ENCODE measurements at regions not wholly inside any gene's neighbourhood (a gene's known extent, or its start where the extent isn't known, plus 50 kb on each side); places are given as distances from the start of the nearest gene placed in this dataset.

DNA sequence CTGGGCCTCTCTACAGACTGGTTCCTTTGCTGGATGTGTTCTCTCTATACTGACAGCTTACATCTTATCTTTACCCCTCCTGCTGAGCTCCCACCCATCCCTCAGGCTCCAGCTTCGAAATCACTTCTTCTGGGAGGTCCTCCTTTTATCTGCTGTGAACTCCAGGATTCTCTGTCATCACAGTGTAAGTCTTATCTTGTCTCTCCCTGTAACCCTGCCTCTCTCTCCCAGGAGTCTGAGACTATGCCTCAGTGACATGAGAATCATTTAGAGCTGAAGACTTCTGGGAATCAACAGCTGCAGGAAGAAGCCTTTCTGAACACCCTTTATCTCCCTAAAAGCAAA, 148.1 kb upstream of the HS3ST3A1 start:
- Histone ChIP-seq H3K4me3 (ENCODE audit: extremely low read depth in 1 of 4, insufficient read depth in 2 of 4, low read depth in 3 of 4, low read length in 4 of 4) (no peak overlapping the region), H3K23ac (ENCODE audit: insufficient read length) (no peak overlapping the region), H3K56ac (replicated peaks; ENCODE audit: insufficient read length, low read depth, low read length) (no peak overlapping the region), H2BK5ac (ENCODE audit: low read depth, low read length) (no peak overlapping the region), H3K9ac (replicated peaks in 1 of 4; ENCODE audit: extremely low read depth in 1 of 4, low read depth in 3 of 4, low read length in 3 of 4) (no peak overlapping the region), H4K91ac (replicated peaks; ENCODE audit: insufficient read length, low read length) (no peak overlapping the region), H3K4ac (replicated peaks; ENCODE audit: insufficient read length, low read depth, low read length) (no peak overlapping the region), H2BK20ac (ENCODE audit: low read length) (no peak overlapping the region), H4K20me1 (replicated peaks in 1 of 2; ENCODE audit: control insufficient read depth in 1 of 2, insufficient read depth in 2 of 2, low read length in 2 of 2) (no peaks in the 10 kb centered on the region), H3K27ac (ENCODE audit: low read depth, low read length) (no peak overlapping the region), H3K14ac (ENCODE audit: insufficient read length) (no peak overlapping the region), H2BK120ac (replicated peaks; ENCODE audit: low read depth, low read length) (no peak overlapping the region), H3K4me1 (replicated peaks in 1 of 4; ENCODE audit: control insufficient read depth in 3 of 4, insufficient read depth in 4 of 4, low read length in 3 of 4) (peaks cover 4 to 17% (median 7%) of the 10 kb centered on the region in 4 experiments; a peak in 5 of 7 replicates), H4K8ac (ENCODE audit: extremely low read depth, insufficient read depth, low read length) (no peak overlapping the region), H3K36me3 (ENCODE audit: control insufficient read depth in 2 of 4, insufficient read depth in 4 of 4, low read length in 3 of 4) (no peaks in the 10 kb centered on the region), H3K4me2 (ENCODE audit: insufficient read depth in 1 of 2, low read depth in 2 of 2, low read length in 2 of 2) (no peak overlapping the region), H2AFZ (ENCODE audit: low read length) (peak overlapping the region; percentile 35; the same call in 1 of the 2 replicates), H2BK12ac (ENCODE audit: low read depth, low read length) (0 out of 2 replicates have a peak overlapping the region, but pooled peaks have one; percentile 31), H3K27me3 (replicated peaks in 1 of 4; ENCODE audit: control insufficient read depth in 3 of 4, extremely low read depth in 1 of 4, insufficient read depth in 3 of 4, low read length in 3 of 4) (no peaks in the 10 kb centered on the region), H3K18ac (ENCODE audit: extremely low read depth, low read length) (no peak overlapping the region), H3K9me3 (ENCODE audit: insufficient read depth in 2 of 2, low read depth in 1 of 2, low read length in 1 of 2) (peaks cover 0 to 6% of the 10 kb centered on the region in 2 experiments; a peak in 2 of 4 replicates), H2BK15ac (ENCODE audit: low read length) (no peak overlapping the region), H3K23me2 (ENCODE audit: low read depth, low read length) (no peaks in the 10 kb centered on the region), H3K79me2 (ENCODE audit: control insufficient read depth in 1 of 2, insufficient read depth in 2 of 2, low read length in 2 of 2) (no peaks in the 10 kb centered on the region), H4K5ac (ENCODE audit: insufficient read length, low read depth, low read length) (no peak overlapping the region), H2AK5ac (ENCODE audit: low read depth, low read length) (no peak overlapping the region), H3K79me1 (ENCODE audit: low read depth, low read length) (no peaks in the 10 kb centered on the region)
- POLR2A ChIA-PET (ENCODE audit: partially characterized antibody) = no interaction called here
- no peak for TF ChIP-seq FOSL1 (IDR thresholded peaks at IDR 0.05; ENCODE audit: insufficient read depth, low read depth, low read length)
- no peak for TF ChIP-seq CREB1 (IDR thresholded peaks at IDR 0.05)
- no peak for TF ChIP-seq SUZ12 (IDR thresholded peaks at IDR 0.05; ENCODE audit: low read length)
- no peak for TF ChIP-seq NANOG (IDR thresholded peaks at IDR 0.05; ENCODE audit: insufficient read depth, low read depth, low read length, poor library complexity, severe bottlenecking)
- TF ChIP-seq EGR1 (IDR thresholded peaks at IDR 0.05; ENCODE audit: borderline replicate concordance, low read depth, low read length) = no peak
- TF ChIP-seq TCF12 (IDR thresholded peaks at IDR 0.05; ENCODE audit: low read depth, low read length) = no peak
- no peak for TF ChIP-seq CEBPB (IDR thresholded peaks at IDR 0.05; ENCODE audit: low read depth, low read length)
- TF ChIP-seq CBX8 (IDR thresholded peaks at IDR 0.05; ENCODE audit: borderline replicate concordance, low read depth, low read length) = no peak
- 94% methylated on average over 1 of the region's 1 CpG; no CpG with 5 or more reads in 1 of the 2 experiments for WGBS, 2 experiments (ENCODE audit: extremely low coverage in 1 of 2, insufficient coverage in 1 of 2, insufficient read length in 1 of 2, insufficient replicate concordance in 2 of 2, low coverage in 1 of 2, low lambda C conversion rate in 2 of 2, missing lambda C conversion rate in 1 of 2)
- DNase-seq (ENCODE audit: low read depth in 1 of 2, low spot score in 2 of 2) (no peak), FAIRE-seq (no peak)
- CTCF ChIA-PET (ENCODE audit: partially characterized antibody) = interaction anchor here (0.6 to 1.2 kb wide), 3 partner anchors 9 to 1064 kb away, joined by 3 to 4 read pairs (median 3); no protein-coding TSS in a partner anchor

All from H1 (cell line).